Fibroblast of skin of right quadriceps (primary cell): ENCODE measurements at regions not wholly inside any gene's neighbourhood (a gene's known extent, or its start where the extent isn't known, plus 50 kb on each side); places are given as distances from the start of the nearest gene placed in this dataset.

Experiments
- DNase-seq: peaks from one replicate; pipeline ENCODE4 v3.0.0-alpha.2; 2013

GRCh38 chr22:27264184-27264583 is 537.4 kb downstream of the MN1 start:
- no peak for DNase-seq

- peak; percentile 92 for DNase-seq
These were observed 534.4 kb downstream of the MN1 start for GRCh38 chr22:27267145-27267544.

GRCh38 chr22:27269751-27270543 is 531.6 kb downstream of the MN1 start:
- DNase-seq: no peak

GRCh38 chr22:27270818-27271510 is 530.6 kb downstream of the MN1 start:
- no peak for DNase-seq

- no peak for DNase-seq
These were observed 528.1 kb downstream of the MN1 start for GRCh38 chr22:27273436-27273835.

- DNase-seq: no peak
These were observed 527.7 kb downstream of the MN1 start for GRCh38 chr22:27273853-27274252.

- DNase-seq: peak; percentile 38
These were observed 526.6 kb downstream of the MN1 start for GRCh38 chr22:27274770-27275449.

GRCh38 chr22:27278946-27279345 is 522.6 kb downstream of the MN1 start:
- no peak for DNase-seq

GRCh38 chr22:27283240-27283639 is 518.3 kb downstream of the MN1 start:
- no peak for DNase-seq

GRCh38 chr22:27283714-27284113 is 517.8 kb downstream of the MN1 start:
- no peak for DNase-seq

- DNase-seq: no peak
These were observed 517.2 kb downstream of the MN1 start for GRCh38 chr22:27284324-27284723.

GRCh38 chr22:27286711-27287110 is 514.8 kb downstream of the MN1 start:
- no peak for DNase-seq

GRCh38 chr22:27292542-27293299 is 508.8 kb downstream of the MN1 start:
- no peak for DNase-seq

- DNase-seq: no peak
These were observed 507.7 kb downstream of the MN1 start for GRCh38 chr22:27293721-27294445.

- DNase-seq: peak; percentile 19
These were observed 506.5 kb downstream of the MN1 start for GRCh38 chr22:27295040-27295439.

GRCh38 chr22:27295605-27296004 is 506.0 kb downstream of the MN1 start:
- DNase-seq: no peak

GRCh38 chr22:27296091-27296675 is 505.4 kb downstream of the MN1 start:
- no peak for DNase-seq

GRCh38 chr22:27297125-27297524 is 504.4 kb downstream of the MN1 start:
- no peak for DNase-seq

- DNase-seq: no peak
These were observed 503.2 kb downstream of the MN1 start for GRCh38 chr22:27298332-27298731.

- DNase-seq: no peak
These were observed 502.8 kb downstream of the MN1 start for GRCh38 chr22:27298742-27299141.

- peak; percentile 62 for DNase-seq
These were observed 502.1 kb downstream of the MN1 start for GRCh38 chr22:27299181-27300085.
